ENCODE measurements at regions not wholly inside any gene's neighbourhood (a gene's known extent, or its start where the extent isn't known, plus 50 kb on each side); places are given as distances from the start of the nearest gene placed in this dataset.

DNA sequence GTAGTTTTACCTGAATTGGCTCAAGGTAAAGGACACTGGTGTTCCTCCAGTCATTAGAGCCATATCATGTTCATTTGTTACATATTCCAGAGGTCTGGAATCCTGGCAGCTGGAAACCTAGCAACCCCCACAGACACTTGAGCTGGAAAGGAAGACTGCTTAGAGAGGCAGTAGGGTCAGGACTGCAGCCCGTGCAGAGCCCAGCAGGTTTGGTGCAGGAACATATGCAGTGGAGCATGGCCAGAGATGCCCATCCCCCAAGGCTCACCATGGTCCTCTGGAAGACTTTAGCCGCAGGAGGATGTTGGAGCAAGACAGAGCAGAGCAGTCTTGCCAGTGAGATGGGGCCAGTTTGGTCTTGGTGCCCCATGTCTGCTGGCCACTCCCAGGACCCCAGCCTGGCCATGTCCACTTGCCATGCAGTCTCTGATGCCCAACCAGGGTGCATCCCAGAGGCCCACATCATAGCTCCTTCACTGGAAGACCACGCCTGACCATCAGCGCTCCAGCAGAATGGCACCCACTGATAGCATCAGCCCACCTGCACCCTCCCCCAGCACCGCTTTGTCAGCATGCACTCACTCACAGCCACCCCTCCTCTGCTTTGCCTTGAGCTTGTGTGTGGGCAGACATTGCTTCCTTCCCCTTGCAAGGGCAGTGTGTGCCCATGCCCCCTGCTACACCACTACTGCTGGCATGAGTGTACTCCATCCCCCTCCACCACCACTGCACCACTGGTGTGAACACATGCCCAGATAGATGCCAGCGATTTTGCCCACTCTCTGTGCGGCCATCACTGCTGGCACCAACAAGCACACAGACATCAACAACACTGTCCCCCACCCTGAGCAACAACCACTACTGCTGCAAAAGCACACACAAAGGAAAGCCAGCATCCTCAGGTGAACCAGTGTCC is 190.3 kb upstream of the SPOCK3 start:
- H3K4me3 ChIP-seq, result no peak overlapping the region
- no peak overlapping the region for H3K27ac ChIP-seq
- TF ChIP-seq, protein P1, sequence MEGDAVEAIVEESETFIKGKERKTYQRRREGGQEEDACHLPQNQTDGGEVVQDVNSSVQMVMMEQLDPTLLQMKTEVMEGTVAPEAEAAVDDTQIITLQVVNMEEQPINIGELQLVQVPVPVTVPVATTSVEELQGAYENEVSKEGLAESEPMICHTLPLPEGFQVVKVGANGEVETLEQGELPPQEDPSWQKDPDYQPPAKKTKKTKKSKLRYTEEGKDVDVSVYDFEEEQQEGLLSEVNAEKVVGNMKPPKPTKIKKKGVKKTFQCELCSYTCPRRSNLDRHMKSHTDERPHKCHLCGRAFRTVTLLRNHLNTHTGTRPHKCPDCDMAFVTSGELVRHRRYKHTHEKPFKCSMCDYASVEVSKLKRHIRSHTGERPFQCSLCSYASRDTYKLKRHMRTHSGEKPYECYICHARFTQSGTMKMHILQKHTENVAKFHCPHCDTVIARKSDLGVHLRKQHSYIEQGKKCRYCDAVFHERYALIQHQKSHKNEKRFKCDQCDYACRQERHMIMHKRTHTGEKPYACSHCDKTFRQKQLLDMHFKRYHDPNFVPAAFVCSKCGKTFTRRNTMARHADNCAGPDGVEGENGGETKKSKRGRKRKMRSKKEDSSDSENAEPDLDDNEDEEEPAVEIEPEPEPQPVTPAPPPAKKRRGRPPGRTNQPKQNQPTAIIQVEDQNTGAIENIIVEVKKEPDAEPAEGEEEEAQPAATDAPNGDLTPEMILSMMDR (IDR thresholded peaks at IDR 0.05), result no peak
- DNase-seq (ENCODE audit: low spot score), result no peak

DNA sequence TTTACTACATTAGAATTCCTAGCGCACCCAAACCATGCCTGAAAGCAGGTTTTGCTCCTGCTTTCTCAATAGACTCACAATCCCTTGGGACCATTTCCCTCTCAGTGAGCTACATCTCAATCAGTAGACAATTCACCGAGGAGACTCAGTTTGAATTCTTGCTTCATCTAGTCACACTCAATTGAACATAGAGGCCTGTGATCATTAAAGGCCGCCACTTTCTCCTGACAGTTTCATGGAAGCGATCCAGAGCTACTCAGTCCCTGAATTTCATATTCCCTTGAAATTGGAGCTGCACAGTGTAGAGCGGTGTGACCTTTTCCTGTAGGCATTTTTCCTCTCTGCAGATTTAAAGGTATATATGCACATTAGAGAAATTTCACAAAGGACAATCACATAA is 193.9 kb upstream of the SPOCK3 start:
- Histone ChIP-seq H3K27ac (no peak overlapping the region), H3K4me3 (no peak overlapping the region)
- no peak for DNase-seq (ENCODE audit: low spot score)
- TF ChIP-seq, protein P1 (IDR thresholded peaks at IDR 0.05), result no peak

DNA sequence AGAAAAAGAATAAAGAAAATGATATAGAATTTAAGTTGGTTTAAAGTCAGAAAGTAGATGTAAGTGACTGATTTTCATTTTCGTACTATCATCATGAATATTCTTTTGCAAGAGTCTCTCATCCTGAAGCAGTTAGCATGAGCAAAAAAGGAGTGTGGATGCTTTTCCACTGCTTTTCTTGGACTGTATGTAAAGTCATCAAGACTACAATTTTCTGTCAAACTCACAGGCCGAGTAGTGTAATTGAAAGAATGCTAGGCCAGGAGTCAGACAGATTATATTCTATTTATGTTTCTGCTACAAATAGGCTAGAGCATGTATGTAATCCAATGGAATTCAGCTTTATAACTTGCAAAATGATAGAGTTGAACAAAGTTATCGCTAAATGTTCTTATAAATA is 197.1 kb upstream of the SPOCK3 start:
- no peak overlapping the region for H3K27ac ChIP-seq
- no peak for DNase-seq (ENCODE audit: low spot score)
- no peak overlapping the region for H3K4me3 ChIP-seq
- TF ChIP-seq, protein P1 (IDR thresholded peaks at IDR 0.05), result no peak

DNA sequence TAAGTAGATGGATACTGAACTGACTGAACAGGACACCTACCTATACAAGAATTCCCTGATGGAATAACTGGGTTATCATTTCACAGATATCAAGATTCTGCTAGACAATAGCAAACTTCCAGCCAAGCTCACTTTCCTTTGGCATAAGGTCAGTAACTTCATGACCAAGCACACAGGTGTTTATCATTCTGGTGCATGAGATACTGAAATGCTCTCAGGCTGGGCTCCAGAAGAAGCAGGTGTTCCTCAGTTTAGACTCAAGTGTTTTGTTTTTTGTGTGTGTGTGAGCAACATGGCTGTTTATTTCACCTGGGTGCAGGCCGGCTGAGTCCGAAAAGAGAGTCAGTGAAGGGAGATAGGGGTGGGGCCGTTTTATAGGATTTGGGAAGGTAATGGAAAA is 201.5 kb upstream of the SPOCK3 start:
- no peak for DNase-seq (ENCODE audit: low spot score)
- H3K4me3 ChIP-seq, result no peak overlapping the region
- TF ChIP-seq, protein P1 (IDR thresholded peaks at IDR 0.05), result no peak
- H3K27ac ChIP-seq, result no peak overlapping the region

DNA sequence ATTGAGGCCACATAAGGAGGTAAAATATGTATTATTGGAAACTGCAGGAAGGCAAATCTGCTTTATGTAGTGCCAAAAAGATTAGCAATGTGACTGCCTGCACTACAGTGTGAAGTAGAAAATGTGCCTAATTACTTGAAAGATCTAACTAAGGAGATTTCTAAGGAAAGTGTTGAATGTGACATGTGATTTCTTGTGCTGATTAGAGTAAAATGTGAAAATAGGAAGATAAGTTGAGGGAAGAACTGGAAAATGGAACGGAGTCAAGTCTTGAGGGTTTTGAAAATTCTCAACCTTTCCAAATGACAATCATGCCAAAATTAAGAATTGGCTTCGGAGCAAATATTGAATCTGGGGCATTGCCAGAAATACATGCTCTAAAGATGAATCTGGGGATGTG is 209.5 kb upstream of the SPOCK3 start:
- Histone ChIP-seq H3K27ac (no peak overlapping the region), H3K4me3 (no peak overlapping the region)
- no peak for DNase-seq (ENCODE audit: low spot score)
- TF ChIP-seq, protein P1 (IDR thresholded peaks at IDR 0.05), result no peak

DNA sequence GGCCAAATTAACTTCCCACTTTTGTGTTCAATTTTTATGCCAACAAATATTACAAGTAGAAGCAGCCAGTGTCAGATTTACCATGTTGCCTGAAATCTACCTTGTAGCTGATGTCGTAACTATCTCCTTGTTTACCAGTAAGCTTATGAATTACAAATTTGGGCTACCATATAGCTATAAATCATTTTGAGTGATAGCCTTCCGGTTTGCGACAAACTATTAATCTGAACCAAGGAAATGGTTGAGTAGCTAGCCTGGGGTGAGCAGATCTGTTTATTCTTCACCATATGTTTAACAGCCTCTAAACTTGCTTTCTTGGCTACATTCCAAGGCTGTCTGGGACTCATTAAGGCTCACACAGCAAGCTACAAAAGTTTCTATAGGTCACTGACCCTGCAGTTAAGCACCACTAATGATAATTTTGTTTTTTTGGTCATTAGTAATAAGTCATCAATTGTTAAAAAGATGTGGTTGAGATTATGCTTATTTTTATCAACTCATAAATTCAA is 218.7 kb upstream of the SPOCK3 start:
- Histone ChIP-seq H3K27ac (no peak overlapping the region), H3K4me3 (no peak overlapping the region)
- no peak for DNase-seq (ENCODE audit: low spot score)
- TF ChIP-seq, protein P1 (IDR thresholded peaks at IDR 0.05), result no peak

DNA sequence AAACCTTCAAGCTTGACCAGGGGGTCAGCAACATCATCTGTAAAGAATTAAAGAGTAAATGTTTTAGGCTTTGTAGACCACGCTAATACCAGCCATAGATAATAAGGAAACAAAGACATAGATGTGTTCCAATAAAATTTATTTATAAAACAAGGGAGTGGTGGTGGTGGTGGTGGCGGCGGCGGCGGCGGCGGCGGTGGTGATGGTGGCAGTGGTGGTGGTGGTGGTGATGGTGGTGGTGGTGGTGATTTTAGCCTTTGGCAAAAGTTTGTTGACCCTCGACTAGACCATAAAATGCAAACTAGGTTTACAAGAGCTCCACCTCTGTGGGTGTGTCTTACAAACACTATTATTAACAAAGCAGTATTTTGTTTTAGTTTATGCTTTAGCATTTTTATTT is 222.3 kb upstream of the SPOCK3 start:
- TF ChIP-seq, protein P1 (IDR thresholded peaks at IDR 0.05), result no peak
- no peak for DNase-seq (ENCODE audit: low spot score)
- Histone ChIP-seq H3K27ac (no peak overlapping the region), H3K4me3 (no peak overlapping the region)

Data from coronary artery (tissue), 2 donors.